WTC11 (cell line): ENCODE measurements at regions not wholly inside any gene's neighbourhood (a gene's known extent, or its start where the extent isn't known, plus 50 kb on each side); places are given as distances from the start of the nearest gene placed in this dataset.

Experiments used
- ARID4B ChIP-seq: sonication (generic); formaldehyde crosslinking; IDR thresholded peaks from 2 replicates; pipeline ENCODE4 v1.8.0; 2023; ENCODE audit warnings: missing genetic modification reagents, mild to moderate bottlenecking, borderline replicate concordance
- CBFB ChIP-seq: sonication (generic); formaldehyde crosslinking; IDR thresholded peaks from 2 replicates; pipeline ENCODE4 v1.8.1; 2022; ENCODE audit warnings: mild to moderate bottlenecking, low read depth, missing genetic modification reagents
- NR2C2 ChIP-seq: sonication (generic); formaldehyde crosslinking; IDR thresholded peaks from 2 replicates; pipeline ENCODE4 v1.8.0; 2022; ENCODE audit warnings: mild to moderate bottlenecking, missing genetic modification reagents
- TF ChIP-seq, protein P1 (sequence below): fragments of 200-600 bp; IDR thresholded peaks from 2 replicates; pipeline ENCODE4 v1.8.0; 2022; ENCODE audit warnings: antibody characterized with exemption

GRCh38 chr22:22158965-22159364 lies 85.6 kb upstream of the VPREB1 start:
- TF ChIP-seq, protein P1, sequence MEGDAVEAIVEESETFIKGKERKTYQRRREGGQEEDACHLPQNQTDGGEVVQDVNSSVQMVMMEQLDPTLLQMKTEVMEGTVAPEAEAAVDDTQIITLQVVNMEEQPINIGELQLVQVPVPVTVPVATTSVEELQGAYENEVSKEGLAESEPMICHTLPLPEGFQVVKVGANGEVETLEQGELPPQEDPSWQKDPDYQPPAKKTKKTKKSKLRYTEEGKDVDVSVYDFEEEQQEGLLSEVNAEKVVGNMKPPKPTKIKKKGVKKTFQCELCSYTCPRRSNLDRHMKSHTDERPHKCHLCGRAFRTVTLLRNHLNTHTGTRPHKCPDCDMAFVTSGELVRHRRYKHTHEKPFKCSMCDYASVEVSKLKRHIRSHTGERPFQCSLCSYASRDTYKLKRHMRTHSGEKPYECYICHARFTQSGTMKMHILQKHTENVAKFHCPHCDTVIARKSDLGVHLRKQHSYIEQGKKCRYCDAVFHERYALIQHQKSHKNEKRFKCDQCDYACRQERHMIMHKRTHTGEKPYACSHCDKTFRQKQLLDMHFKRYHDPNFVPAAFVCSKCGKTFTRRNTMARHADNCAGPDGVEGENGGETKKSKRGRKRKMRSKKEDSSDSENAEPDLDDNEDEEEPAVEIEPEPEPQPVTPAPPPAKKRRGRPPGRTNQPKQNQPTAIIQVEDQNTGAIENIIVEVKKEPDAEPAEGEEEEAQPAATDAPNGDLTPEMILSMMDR: no peak
- TF ChIP-seq ARID4B (no peak), CBFB (no peak), NR2C2 (CRISPR knock-in tag) (no peak)
